ENCODE measurements at regions not wholly inside any gene's neighbourhood (a gene's known extent, or its start where the extent isn't known, plus 50 kb on each side); places are given as distances from the start of the nearest gene placed in this dataset.

- TF ChIP-seq SIN3A (IDR thresholded peaks at IDR 0.05; ENCODE audit: borderline replicate concordance, insufficient read depth, low read length) = no peak
- no peak for TF ChIP-seq TAF1 (IDR thresholded peaks at IDR 0.05; ENCODE audit: borderline replicate concordance, insufficient read depth, low read length)
- no peak for TF ChIP-seq FOXP2 (optimal IDR thresholded peaks at IDR 0.05; ENCODE audit: borderline replicate concordance, extremely low read depth, extremely low read length, insufficient read depth)
- TF ChIP-seq REST (IDR thresholded peaks at IDR 0.05; ENCODE audit: insufficient read depth in 1 of 2, low read depth in 2 of 2, low read length in 2 of 2) = no peak
- TF ChIP-seq POLR2AphosphoS5 (IDR thresholded peaks at IDR 0.05; ENCODE audit: low read depth, low read length) = no peak
Observed at GRCh38 chr11:91241226-91241625, 983.4 kb upstream of the FAT3 start.

GRCh38 chr11:91239359-91239758, 985.3 kb upstream of the FAT3 start:
- no peak for TF ChIP-seq SIN3A (IDR thresholded peaks at IDR 0.05; ENCODE audit: borderline replicate concordance, insufficient read depth, low read length)
- TF ChIP-seq POLR2AphosphoS5 (IDR thresholded peaks at IDR 0.05; ENCODE audit: low read depth, low read length) = no peak
- TF ChIP-seq FOXP2 (optimal IDR thresholded peaks at IDR 0.05; ENCODE audit: borderline replicate concordance, extremely low read depth, extremely low read length, insufficient read depth) = no peak
- TF ChIP-seq TAF1 (IDR thresholded peaks at IDR 0.05; ENCODE audit: borderline replicate concordance, insufficient read depth, low read length) = no peak
- TF ChIP-seq REST (IDR thresholded peaks at IDR 0.05; ENCODE audit: insufficient read depth in 1 of 2, low read depth in 2 of 2, low read length in 2 of 2) = no peak

GRCh38 chr11:91231226-91231625, 993.4 kb upstream of the FAT3 start:
- TF ChIP-seq REST (IDR thresholded peaks at IDR 0.05; ENCODE audit: insufficient read depth in 1 of 2, low read depth in 2 of 2, low read length in 2 of 2) (no peak), SIN3A (IDR thresholded peaks at IDR 0.05; ENCODE audit: borderline replicate concordance, insufficient read depth, low read length) (no peak), POLR2AphosphoS5 (IDR thresholded peaks at IDR 0.05; ENCODE audit: low read depth, low read length) (no peak), FOXP2 (optimal IDR thresholded peaks at IDR 0.05; ENCODE audit: borderline replicate concordance, extremely low read depth, extremely low read length, insufficient read depth) (no peak), TAF1 (IDR thresholded peaks at IDR 0.05; ENCODE audit: borderline replicate concordance, insufficient read depth, low read length) (no peak)

GRCh38 chr11:91230647-91231046, 994.0 kb upstream of the FAT3 start:
- TF ChIP-seq SIN3A (IDR thresholded peaks at IDR 0.05; ENCODE audit: borderline replicate concordance, insufficient read depth, low read length) (no peak), FOXP2 (optimal IDR thresholded peaks at IDR 0.05; ENCODE audit: borderline replicate concordance, extremely low read depth, extremely low read length, insufficient read depth) (no peak), TAF1 (IDR thresholded peaks at IDR 0.05; ENCODE audit: borderline replicate concordance, insufficient read depth, low read length) (no peak), POLR2AphosphoS5 (IDR thresholded peaks at IDR 0.05; ENCODE audit: low read depth, low read length) (no peak), REST (IDR thresholded peaks at IDR 0.05; ENCODE audit: insufficient read depth in 1 of 2, low read depth in 2 of 2, low read length in 2 of 2) (no peak)

- no peak for TF ChIP-seq REST (IDR thresholded peaks at IDR 0.05; ENCODE audit: insufficient read depth in 1 of 2, low read depth in 2 of 2, low read length in 2 of 2)
- no peak for TF ChIP-seq SIN3A (IDR thresholded peaks at IDR 0.05; ENCODE audit: borderline replicate concordance, insufficient read depth, low read length)
- TF ChIP-seq POLR2AphosphoS5 (IDR thresholded peaks at IDR 0.05; ENCODE audit: low read depth, low read length) = no peak
- TF ChIP-seq TAF1 (IDR thresholded peaks at IDR 0.05; ENCODE audit: borderline replicate concordance, insufficient read depth, low read length) = no peak
- TF ChIP-seq FOXP2 (optimal IDR thresholded peaks at IDR 0.05; ENCODE audit: borderline replicate concordance, extremely low read depth, extremely low read length, insufficient read depth) = no peak
Observed at GRCh38 chr11:91222830-91223229, 1000.0 kb upstream of the CHORDC1 start.
